GM23338 (cell line): ENCODE measurements at regions not wholly inside any gene's neighbourhood (a gene's known extent, or its start where the extent isn't known, plus 50 kb on each side); places are given as distances from the start of the nearest gene placed in this dataset.

Experiments used
- ATAC-seq: fragments of 200-7000 bp; cut with Tn5 transposase; 3 replicates; pipeline ENCODE4 v1.9.1; 2020
- DNase-seq: peaks from one replicate; pipeline ENCODE4 v3.0.0-alpha.2; 2015; ENCODE audit warnings: low spot score
- H2AFZ ChIP-seq: fragments of 200-600 bp; sonication (generic); 2 replicates; pipeline ENCODE4 v1.8.0; 2016; ENCODE audit warnings: antibody characterized with exemption, mild to moderate bottlenecking, moderate library complexity
- H3F3A ChIP-seq: fragments of 200-600 bp; sonication (generic); replicated peaks from 2 replicates; pipeline ENCODE4 v1.8.0; 2017; ENCODE audit warnings: antibody characterized with exemption, mixed run types, low read depth
- H3K27ac ChIP-seq: fragments of 200-600 bp; sonication (generic); 2 replicates; pipeline ENCODE4 v1.6.1; 2016; ENCODE audit warnings: low read depth
- H3K27me3 ChIP-seq: fragments of 200-600 bp; sonication (generic); 2 replicates; pipeline ENCODE4 v1.8.0; 2016; ENCODE audit warnings: mild to moderate bottlenecking, mixed run types, moderate library complexity; ENCODE audit not compliant: insufficient read depth
- H3K36me3 ChIP-seq: fragments of 200-600 bp; sonication (generic); 2 replicates; pipeline ENCODE4 v1.8.0; 2016; ENCODE audit warnings: mild to moderate bottlenecking; ENCODE audit not compliant: insufficient read depth
- H3K4me1 ChIP-seq: fragments of 200-600 bp; sonication (generic); 2 replicates; pipeline ENCODE4 v1.8.0; 2016; ENCODE audit warnings: mild to moderate bottlenecking, moderate library complexity; ENCODE audit not compliant: insufficient read depth
- H3K4me2 ChIP-seq: fragments of 200-600 bp; sonication (generic); 2 replicates; pipeline ENCODE4 v1.7.1; 2017; ENCODE audit warnings: mixed run types
- H3K4me3 ChIP-seq: fragments of 200-600 bp; sonication (generic); 2 replicates; pipeline ENCODE4 v1.6.1; 2016; ENCODE audit warnings: mixed run types
- H3K79me2 ChIP-seq: fragments of 200-600 bp; sonication (generic); replicated peaks from 2 replicates; pipeline ENCODE4 v1.8.0; 2017; ENCODE audit warnings: mild to moderate bottlenecking; ENCODE audit not compliant: insufficient read depth
- H3K9me2 ChIP-seq: fragments of 200-600 bp; sonication (generic); 2 replicates; pipeline ENCODE4 v1.8.0; 2017; ENCODE audit not compliant: insufficient read depth
- H4K20me1 ChIP-seq: fragments of 200-600 bp; sonication (generic); replicated peaks from 2 replicates; pipeline ENCODE4 v1.8.0; 2017; ENCODE audit warnings: mild to moderate bottlenecking; ENCODE audit not compliant: insufficient read depth
- H3K27ac Mint-ChIP-seq: 2 replicates; pipeline ENCODE4 v1.8.0; 2020; ENCODE audit warnings: inconsistent platforms, mild to moderate bottlenecking, moderate library complexity, mixed read lengths
- H3K27me3 Mint-ChIP-seq: 3 replicates; pipeline ENCODE4 v1.8.0; 2022; ENCODE audit warnings: low read depth, mild to moderate bottlenecking, moderate library complexity, mixed read lengths, inconsistent platforms; ENCODE audit not compliant: insufficient read depth, poor library complexity
- H3K36me3 Mint-ChIP-seq: 3 replicates; pipeline ENCODE4 v1.8.0; 2021; ENCODE audit warnings: low read depth, mild to moderate bottlenecking, inconsistent platforms, moderate library complexity, mixed read lengths
- H3K4me1 Mint-ChIP-seq: 3 replicates; pipeline ENCODE4 v1.8.0; 2020; ENCODE audit warnings: mild to moderate bottlenecking, inconsistent platforms, mixed read lengths
- H3K4me3 Mint-ChIP-seq: 3 replicates; pipeline ENCODE4 v1.8.0; 2021; ENCODE audit warnings: moderate library complexity, mild to moderate bottlenecking, inconsistent platforms, mixed read lengths
- H3K9me3 Mint-ChIP-seq: 3 replicates; pipeline ENCODE4 v1.8.0; 2020; ENCODE audit warnings: moderate library complexity, mild to moderate bottlenecking, inconsistent platforms, mixed read lengths
- CREB1 ChIP-seq: fragments of 250-450 bp; sonication (Bioruptor Pico); IDR thresholded peaks from 2 replicates; pipeline ENCODE4 v1.5.0; 2020; ENCODE audit warnings: low read depth, mild to moderate bottlenecking, moderate library complexity
- EZH2 ChIP-seq: fragments of 200-600 bp; sonication (generic); IDR thresholded peaks from one replicate; pipeline ENCODE4 v1.8.0; 2017; ENCODE audit warnings: antibody characterized with exemption, mild to moderate bottlenecking, low read depth; ENCODE audit not compliant: unreplicated experiment
- EZH2phosphoT487 ChIP-seq: fragments of 200-600 bp; sonication (generic); IDR thresholded peaks from one replicate; pipeline ENCODE4 v1.8.1; 2018; ENCODE audit warnings: antibody characterized with exemption; ENCODE audit not compliant: unreplicated experiment
- POLR2AphosphoS5 ChIP-seq: IDR thresholded peaks from 2 replicates; pipeline ENCODE4 v1.6.1; 2016; ENCODE audit warnings: antibody characterized with exemption, low read depth
- STAT1 ChIP-seq: IDR thresholded peaks from one replicate; pipeline ENCODE4 v1.6.1; 2016; ENCODE audit warnings: antibody characterized with exemption; ENCODE audit not compliant: unreplicated experiment
- TF ChIP-seq, protein P1 (sequence below): fragments of 250-450 bp; sonication (Bioruptor Pico); IDR thresholded peaks from 2 replicates; pipeline ENCODE4 v1.5.0; 2020; ENCODE audit warnings: mild to moderate bottlenecking, moderate library complexity
- TF ChIP-seq, protein P2 (sequence below), 2 experiments: fragments of 200-600 bp in 1 of 2; sonication (generic) in 1 of 2; conservative IDR thresholded peaks; 2 replicates each; pipeline versions ENCODE4 v1.5.1 to v1.6.1; 2016 to 2017; ENCODE audit warnings: antibody characterized with exemption in 2 of 2, low read depth in 2 of 2, mild to moderate bottlenecking in 2 of 2, moderate library complexity in 1 of 2

DNA sequence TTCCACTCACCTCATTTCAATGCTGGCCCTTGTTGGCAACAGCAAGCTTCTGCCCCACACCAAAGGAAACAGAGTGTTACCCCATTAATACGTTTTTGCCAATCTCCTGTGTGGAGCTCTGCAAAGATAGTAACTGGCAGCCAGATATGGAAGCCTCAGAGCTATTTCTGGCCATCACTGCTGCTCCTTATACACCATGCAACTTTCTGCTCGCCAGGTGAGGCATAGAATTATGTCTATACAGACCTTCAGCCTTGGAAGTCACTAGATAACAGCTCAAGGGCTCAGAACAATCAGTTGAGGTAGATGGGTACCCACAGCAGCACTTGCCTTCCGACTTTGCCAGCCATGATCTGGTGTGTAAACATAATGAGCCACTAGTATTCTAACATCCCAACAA is 214.8 kb upstream of the ALG10B start (continued):
- TF ChIP-seq, protein P1, sequence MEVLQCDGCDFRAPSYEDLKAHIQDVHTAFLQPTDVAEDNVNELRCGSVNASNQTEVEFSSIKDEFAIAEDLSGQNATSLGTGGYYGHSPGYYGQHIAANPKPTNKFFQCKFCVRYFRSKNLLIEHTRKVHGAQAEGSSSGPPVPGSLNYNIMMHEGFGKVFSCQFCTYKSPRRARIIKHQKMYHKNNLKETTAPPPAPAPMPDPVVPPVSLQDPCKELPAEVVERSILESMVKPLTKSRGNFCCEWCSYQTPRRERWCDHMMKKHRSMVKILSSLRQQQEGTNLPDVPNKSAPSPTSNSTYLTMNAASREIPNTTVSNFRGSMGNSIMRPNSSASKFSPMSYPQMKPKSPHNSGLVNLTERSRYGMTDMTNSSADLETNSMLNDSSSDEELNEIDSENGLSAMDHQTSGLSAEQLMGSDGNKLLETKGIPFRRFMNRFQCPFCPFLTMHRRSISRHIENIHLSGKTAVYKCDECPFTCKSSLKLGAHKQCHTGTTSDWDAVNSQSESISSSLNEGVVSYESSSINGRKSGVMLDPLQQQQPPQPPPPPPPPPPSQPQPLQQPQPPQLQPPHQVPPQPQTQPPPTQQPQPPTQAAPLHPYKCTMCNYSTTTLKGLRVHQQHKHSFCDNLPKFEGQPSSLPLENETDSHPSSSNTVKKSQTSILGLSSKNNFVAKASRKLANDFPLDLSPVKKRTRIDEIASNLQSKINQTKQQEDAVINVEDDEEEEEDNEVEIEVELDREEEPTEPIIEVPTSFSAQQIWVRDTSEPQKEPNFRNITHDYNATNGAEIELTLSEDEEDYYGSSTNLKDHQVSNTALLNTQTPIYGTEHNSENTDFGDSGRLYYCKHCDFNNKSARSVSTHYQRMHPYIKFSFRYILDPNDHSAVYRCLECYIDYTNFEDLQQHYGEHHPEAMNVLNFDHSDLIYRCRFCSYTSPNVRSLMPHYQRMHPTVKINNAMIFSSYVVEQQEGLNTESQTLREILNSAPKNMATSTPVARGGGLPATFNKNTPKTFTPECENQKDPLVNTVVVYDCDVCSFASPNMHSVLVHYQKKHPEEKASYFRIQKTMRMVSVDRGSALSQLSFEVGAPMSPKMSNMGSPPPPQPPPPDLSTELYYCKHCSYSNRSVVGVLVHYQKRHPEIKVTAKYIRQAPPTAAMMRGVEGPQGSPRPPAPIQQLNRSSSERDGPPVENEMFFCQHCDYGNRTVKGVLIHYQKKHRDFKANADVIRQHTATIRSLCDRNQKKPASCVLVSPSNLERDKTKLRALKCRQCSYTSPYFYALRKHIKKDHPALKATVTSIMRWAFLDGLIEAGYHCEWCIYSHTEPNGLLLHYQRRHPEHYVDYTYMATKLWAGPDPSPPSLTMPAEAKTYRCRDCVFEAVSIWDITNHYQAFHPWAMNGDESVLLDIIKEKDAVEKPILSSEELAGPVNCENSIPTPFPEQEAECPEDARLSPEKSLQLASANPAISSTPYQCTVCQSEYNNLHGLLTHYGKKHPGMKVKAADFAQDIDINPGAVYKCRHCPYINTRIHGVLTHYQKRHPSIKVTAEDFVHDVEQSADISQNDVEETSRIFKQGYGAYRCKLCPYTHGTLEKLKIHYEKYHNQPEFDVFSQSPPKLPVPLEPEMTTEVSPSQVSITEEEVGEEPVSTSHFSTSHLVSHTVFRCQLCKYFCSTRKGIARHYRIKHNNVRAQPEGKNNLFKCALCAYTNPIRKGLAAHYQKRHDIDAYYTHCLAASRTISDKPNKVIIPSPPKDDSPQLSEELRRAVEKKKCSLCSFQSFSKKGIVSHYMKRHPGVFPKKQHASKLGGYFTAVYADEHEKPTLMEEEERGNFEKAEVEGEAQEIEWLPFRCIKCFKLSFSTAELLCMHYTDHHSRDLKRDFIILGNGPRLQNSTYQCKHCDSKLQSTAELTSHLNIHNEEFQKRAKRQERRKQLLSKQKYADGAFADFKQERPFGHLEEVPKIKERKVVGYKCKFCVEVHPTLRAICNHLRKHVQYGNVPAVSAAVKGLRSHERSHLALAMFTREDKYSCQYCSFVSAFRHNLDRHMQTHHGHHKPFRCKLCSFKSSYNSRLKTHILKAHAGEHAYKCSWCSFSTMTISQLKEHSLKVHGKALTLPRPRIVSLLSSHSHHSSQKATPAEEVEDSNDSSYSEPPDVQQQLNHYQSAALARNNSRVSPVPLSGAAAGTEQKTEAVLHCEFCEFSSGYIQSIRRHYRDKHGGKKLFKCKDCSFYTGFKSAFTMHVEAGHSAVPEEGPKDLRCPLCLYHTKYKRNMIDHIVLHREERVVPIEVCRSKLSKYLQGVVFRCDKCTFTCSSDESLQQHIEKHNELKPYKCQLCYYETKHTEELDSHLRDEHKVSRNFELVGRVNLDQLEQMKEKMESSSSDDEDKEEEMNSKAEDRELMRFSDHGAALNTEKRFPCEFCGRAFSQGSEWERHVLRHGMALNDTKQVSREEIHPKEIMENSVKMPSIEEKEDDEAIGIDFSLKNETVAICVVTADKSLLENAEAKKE (CRISPR knock-in tag), result no peak
- TF ChIP-seq STAT1, result no peak
- TF ChIP-seq POLR2AphosphoS5, result no peak
- TF ChIP-seq CREB1, result no peak
- TF ChIP-seq EZH2, result no peak

DNA sequence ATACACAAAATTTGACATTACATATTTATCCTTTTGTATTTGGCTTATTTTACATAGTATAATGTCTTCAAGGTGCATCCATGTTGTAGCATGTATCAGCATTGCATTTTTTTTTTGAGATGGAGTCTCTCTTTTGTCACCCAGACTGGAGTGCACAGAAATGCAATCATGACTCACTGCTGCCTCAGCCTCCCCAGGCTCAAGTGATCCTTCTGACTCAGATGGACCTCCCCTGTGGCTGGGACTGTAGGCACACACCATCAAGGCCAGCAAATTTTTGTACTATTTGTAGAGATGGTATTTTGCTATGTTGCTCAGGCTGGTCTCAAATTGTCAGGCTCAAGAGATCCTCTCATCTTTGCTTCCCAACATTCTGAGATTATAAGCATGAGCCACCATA is 214.4 kb upstream of the ALG10B start:
- H3K36me3 ChIP-seq, result peaks cover 8% of the 10 kb centered on the region; the same call in 1 of the 2 replicates
- Mint-ChIP-seq H3K4me1 (no peaks in the 10 kb centered on the region), H3K36me3 (peaks cover 27% of the 10 kb centered on the region), H3K9me3 (peaks cover 99% of the 10 kb centered on the region), H3K27ac (no peak overlapping the region), H3K4me3 (no peak overlapping the region), H3K27me3 (peaks cover 1% of the 10 kb centered on the region)
- no peak overlapping the region for H3K27ac ChIP-seq
- no peak overlapping the region for H3K4me3 ChIP-seq
- DNase-seq (no peak), ATAC-seq (no peak)
- no peak overlapping the region for H2AFZ ChIP-seq
- no peaks in the 10 kb centered on the region for H3F3A ChIP-seq
- no peak overlapping the region for H3K4me2 ChIP-seq
- no peaks in the 10 kb centered on the region for H4K20me1 ChIP-seq
- no peaks in the 10 kb centered on the region for H3K27me3 ChIP-seq
- H3K4me1 ChIP-seq, result no peaks in the 10 kb centered on the region
- H3K79me2 ChIP-seq, result no peaks in the 10 kb centered on the region
- no peaks in the 10 kb centered on the region for H3K9me2 ChIP-seq
- TF ChIP-seq, protein P1 (CRISPR knock-in tag), result no peak
- TF ChIP-seq STAT1, result no peak
- no peak for TF ChIP-seq EZH2
- TF ChIP-seq, protein P2, sequence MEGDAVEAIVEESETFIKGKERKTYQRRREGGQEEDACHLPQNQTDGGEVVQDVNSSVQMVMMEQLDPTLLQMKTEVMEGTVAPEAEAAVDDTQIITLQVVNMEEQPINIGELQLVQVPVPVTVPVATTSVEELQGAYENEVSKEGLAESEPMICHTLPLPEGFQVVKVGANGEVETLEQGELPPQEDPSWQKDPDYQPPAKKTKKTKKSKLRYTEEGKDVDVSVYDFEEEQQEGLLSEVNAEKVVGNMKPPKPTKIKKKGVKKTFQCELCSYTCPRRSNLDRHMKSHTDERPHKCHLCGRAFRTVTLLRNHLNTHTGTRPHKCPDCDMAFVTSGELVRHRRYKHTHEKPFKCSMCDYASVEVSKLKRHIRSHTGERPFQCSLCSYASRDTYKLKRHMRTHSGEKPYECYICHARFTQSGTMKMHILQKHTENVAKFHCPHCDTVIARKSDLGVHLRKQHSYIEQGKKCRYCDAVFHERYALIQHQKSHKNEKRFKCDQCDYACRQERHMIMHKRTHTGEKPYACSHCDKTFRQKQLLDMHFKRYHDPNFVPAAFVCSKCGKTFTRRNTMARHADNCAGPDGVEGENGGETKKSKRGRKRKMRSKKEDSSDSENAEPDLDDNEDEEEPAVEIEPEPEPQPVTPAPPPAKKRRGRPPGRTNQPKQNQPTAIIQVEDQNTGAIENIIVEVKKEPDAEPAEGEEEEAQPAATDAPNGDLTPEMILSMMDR (conservative IDR thresholded peaks at IDR 0.05; ENCODE audit: low read depth in 2 of 2), result no peak
- TF ChIP-seq EZH2phosphoT487, result no peak
